DOHH2 (cell line): ENCODE measurements at regions not wholly inside any gene's neighbourhood (a gene's known extent, or its start where the extent isn't known, plus 50 kb on each side); places are given as distances from the start of the nearest gene placed in this dataset.

Experiments used
- H3F3A ChIP-seq: fragments of 200-600 bp; sonication (generic), shearing (Covaris generic); 2 replicates; pipeline ENCODE4 v1.6.0; 2016; ENCODE audit warnings: antibody characterized with exemption, mild to moderate bottlenecking; ENCODE audit not compliant: control insufficient read depth, insufficient read depth
- H3K27ac ChIP-seq: fragments of 200-600 bp; sonication (generic); 2 replicates; pipeline ENCODE4 v1.5.1; 2014; ENCODE audit warnings: low read depth, mild to moderate bottlenecking, low read length, moderate library complexity
- H3K27me3 ChIP-seq: fragments of 200-600 bp; sonication (generic); 2 replicates; pipeline ENCODE4 v1.6.1; 2014; ENCODE audit warnings: mild to moderate bottlenecking, low read length, mixed read lengths; ENCODE audit not compliant: control insufficient read depth
- H3K36me3 ChIP-seq: fragments of 200-600 bp; sonication (generic); 2 replicates; pipeline ENCODE4 v1.6.1; 2014; ENCODE audit warnings: mild to moderate bottlenecking, low read length, moderate library complexity, mixed read lengths; ENCODE audit not compliant: control insufficient read depth
- H3K4me1 ChIP-seq: fragments of 200-600 bp; sonication (generic); 2 replicates; pipeline ENCODE4 v1.6.1; 2014; ENCODE audit warnings: mild to moderate bottlenecking, low read length, mixed read lengths; ENCODE audit not compliant: control insufficient read depth
- H3K4me2 ChIP-seq: fragments of 200-600 bp; sonication (generic); 2 replicates; pipeline ENCODE4 v1.6.0; 2014; ENCODE audit warnings: mild to moderate bottlenecking, low read length, moderate library complexity
- H3K4me3 ChIP-seq: fragments of 200-600 bp; sonication (generic); 2 replicates; pipeline ENCODE4 v1.5.1; 2014; ENCODE audit warnings: mild to moderate bottlenecking, low read length, mixed read lengths
- H3K79me2 ChIP-seq: fragments of 200-600 bp; sonication (generic); 2 replicates; pipeline ENCODE4 v1.6.1; 2014; ENCODE audit warnings: mild to moderate bottlenecking, low read length, mixed read lengths; ENCODE audit not compliant: control insufficient read depth
- H3K9me2 ChIP-seq: fragments of 200-600 bp; sonication (generic); replicated peaks from 2 replicates; pipeline ENCODE4 v1.6.1; 2014; ENCODE audit warnings: mild to moderate bottlenecking, low read length, mixed read lengths; ENCODE audit not compliant: control insufficient read depth
- H3K9me3 ChIP-seq: fragments of 200-600 bp; sonication (generic); 2 replicates; pipeline ENCODE4 v1.6.1; 2014; ENCODE audit warnings: antibody characterized with exemption, low read length, mixed read lengths; ENCODE audit not compliant: control insufficient read depth, insufficient read depth
- H4K20me1 ChIP-seq: fragments of 200-600 bp; sonication (generic); 2 replicates; pipeline ENCODE4 v1.6.0; 2014; ENCODE audit warnings: low read depth, mild to moderate bottlenecking, antibody characterized with exemption, low read length, moderate library complexity; ENCODE audit not compliant: control insufficient read depth, insufficient read depth
- CTCF ChIP-seq: fragments of 200-600 bp; sonication (generic); IDR thresholded peaks from one replicate; pipeline ENCODE4 v1.5.1; 2014; ENCODE audit warnings: antibody characterized with exemption, mild to moderate bottlenecking, low read depth, low read length; ENCODE audit not compliant: poor library complexity, severe bottlenecking
- EZH2phosphoT487 ChIP-seq: fragments of 200-600 bp; sonication (generic); IDR thresholded peaks from 2 replicates; pipeline ENCODE4 v1.6.1; 2017; ENCODE audit warnings: borderline replicate concordance, mild to moderate bottlenecking, antibody characterized with exemption, low read length, moderate library complexity, mixed read lengths

- no peak overlapping the region for H3K4me2 ChIP-seq
- H3K4me3 ChIP-seq: no peak overlapping the region
- H3K36me3 ChIP-seq: no peaks in the 10 kb centered on the region
- H3K9me3 ChIP-seq: no peaks in the 10 kb centered on the region
- TF ChIP-seq CTCF (no peak), EZH2phosphoT487 (no peak)
- peaks cover 7% of the 10 kb centered on the region; the same call in 1 of the 2 replicates for H3K27me3 ChIP-seq
- H3F3A ChIP-seq: no peaks in the 10 kb centered on the region
- no peaks in the 10 kb centered on the region for H3K4me1 ChIP-seq
- no peaks in the 10 kb centered on the region for H3K9me2 ChIP-seq
- H4K20me1 ChIP-seq: no peaks in the 10 kb centered on the region
- no peaks in the 10 kb centered on the region for H3K79me2 ChIP-seq
- H3K27ac ChIP-seq: no peak overlapping the region
Observed at GRCh38 chr12:131217024-131217586, 263.4 kb downstream of the ADGRD1 start.

GRCh38 chr12:131218026-131218922 lies 264.6 kb downstream of the ADGRD1 start:
- Histone ChIP-seq H3K4me1 (no peaks in the 10 kb centered on the region), H3K9me2 (no peaks in the 10 kb centered on the region), H3K4me3 (no peak overlapping the region), H3K36me3 (no peaks in the 10 kb centered on the region), H3K9me3 (no peaks in the 10 kb centered on the region), H3K4me2 (no peak overlapping the region), H3K27me3 (no peaks in the 10 kb centered on the region; the same call in 1 of the 2 replicates), H3K27ac (no peak overlapping the region), H4K20me1 (no peaks in the 10 kb centered on the region), H3K79me2 (no peaks in the 10 kb centered on the region), H3F3A (no peaks in the 10 kb centered on the region)
- no peak for TF ChIP-seq EZH2phosphoT487

GRCh38 chr12:131218923-131219669 lies 265.4 kb downstream of the ADGRD1 start:
- Histone ChIP-seq H3K4me2 (no peak overlapping the region), H4K20me1 (no peaks in the 10 kb centered on the region), H3K36me3 (no peaks in the 10 kb centered on the region), H3K27ac (no peak overlapping the region), H3K9me2 (no peaks in the 10 kb centered on the region), H3K4me1 (no peaks in the 10 kb centered on the region), H3F3A (no peaks in the 10 kb centered on the region), H3K9me3 (no peaks in the 10 kb centered on the region), H3K4me3 (no peak overlapping the region), H3K27me3 (no peaks in the 10 kb centered on the region; the same call in 1 of the 2 replicates), H3K79me2 (no peaks in the 10 kb centered on the region)
- TF ChIP-seq CTCF (no peak), EZH2phosphoT487 (no peak)
